Adipocyte (in vitro differentiated cells): ENCODE measurements at regions not wholly inside any gene's neighbourhood (a gene's known extent, or its start where the extent isn't known, plus 50 kb on each side); places are given as distances from the start of the nearest gene placed in this dataset.
"Not testable (repeated sequence)": the region's sequence is repeated elsewhere in the genome, so short reads cannot be mapped to it uniquely, and the experiment has no call there.

Experiments
- DNase-seq: peaks from one replicate; pipeline ENCODE4 v3.0.0-alpha.2; 2015; ENCODE audit warnings: low read depth
- H3K27me3 ChIP-seq: replicated peaks from 2 replicates; pipeline ENCODE4 v1.7.0; 2013; ENCODE audit warnings: mild to moderate bottlenecking, low read length, moderate library complexity; ENCODE audit not compliant: control insufficient read depth, insufficient read depth
- H3K36me3 ChIP-seq: 2 replicates; pipeline ENCODE4 v1.7.0; 2013; ENCODE audit warnings: low read length, mild to moderate bottlenecking, moderate library complexity; ENCODE audit not compliant: control insufficient read depth, insufficient read depth, severe bottlenecking
- H3K4me1 ChIP-seq: 2 replicates; pipeline ENCODE4 v1.7.0; 2013; ENCODE audit warnings: mild to moderate bottlenecking, low read length, moderate library complexity; ENCODE audit not compliant: control insufficient read depth, insufficient read depth
- H3K4me3 ChIP-seq: 2 replicates; pipeline ENCODE4 v1.7.0; 2013; ENCODE audit warnings: mild to moderate bottlenecking, low read length, moderate library complexity
- H3K9ac ChIP-seq: 2 replicates; pipeline ENCODE4 v1.7.0; 2013; ENCODE audit warnings: mild to moderate bottlenecking, low read length, moderate library complexity
- H3K9me3 ChIP-seq: 2 replicates; pipeline ENCODE4 v1.7.0; 2013; ENCODE audit warnings: mild to moderate bottlenecking, low read length, moderate library complexity; ENCODE audit not compliant: control insufficient read depth

DNA sequence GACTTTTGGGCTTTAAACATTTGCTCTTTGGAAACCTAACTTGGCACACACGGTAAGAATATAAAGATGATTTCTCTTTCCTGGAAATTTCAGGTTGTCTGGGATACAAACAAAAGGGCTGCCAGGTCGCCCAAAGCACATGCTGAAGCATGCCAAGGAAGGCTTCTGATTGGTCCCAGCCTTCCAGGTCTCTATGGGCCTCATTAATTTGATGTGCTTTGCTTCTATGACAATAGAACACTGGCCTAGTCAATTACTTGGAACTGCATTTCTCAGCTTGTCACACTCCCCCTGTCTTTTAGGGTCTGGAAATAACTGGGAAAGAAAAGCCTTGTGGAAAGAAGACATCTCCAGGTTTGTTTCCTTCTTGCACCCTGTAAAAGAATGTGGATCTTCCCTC, 228.9 kb downstream of the ADCYAP1 start:
- Histone ChIP-seq H3K27me3 (no peaks in the 10 kb centered on the region), H3K36me3 (no peaks in the 10 kb centered on the region), H3K4me3 (no peak overlapping the region), H3K9me3 (peaks cover 10% of the 10 kb centered on the region), H3K4me1 (no peaks in the 10 kb centered on the region), H3K9ac (no peak overlapping the region)
- no peak for DNase-seq

DNA sequence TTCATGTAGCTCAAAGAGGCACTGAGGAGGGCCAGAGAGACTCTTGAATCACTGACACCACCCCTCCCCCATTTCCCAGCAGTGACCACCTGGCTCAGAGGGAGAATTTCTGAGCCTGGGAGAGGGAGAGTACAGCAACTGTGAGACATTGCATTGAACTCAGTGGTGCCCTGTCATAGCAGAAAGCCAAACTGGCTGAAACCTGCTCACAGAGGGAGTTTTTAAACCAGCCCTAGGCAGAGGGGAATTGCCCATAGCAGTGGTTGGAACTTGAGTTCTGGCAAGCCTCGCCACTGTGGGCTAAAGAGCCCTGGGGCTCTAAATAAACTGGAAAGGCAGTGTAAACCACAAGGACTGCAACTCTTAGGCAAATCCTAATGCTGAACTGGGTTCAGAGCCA, 243.1 kb downstream of the ADCYAP1 start:
- Histone ChIP-seq H3K4me3 (no peak overlapping the region), H3K4me1 (no peaks in the 10 kb centered on the region), H3K27me3 (no peaks in the 10 kb centered on the region), H3K36me3 (no peaks in the 10 kb centered on the region), H3K9ac (no peak overlapping the region), H3K9me3 (peaks cover 13% of the 10 kb centered on the region)
- DNase-seq, result no peak

DNA sequence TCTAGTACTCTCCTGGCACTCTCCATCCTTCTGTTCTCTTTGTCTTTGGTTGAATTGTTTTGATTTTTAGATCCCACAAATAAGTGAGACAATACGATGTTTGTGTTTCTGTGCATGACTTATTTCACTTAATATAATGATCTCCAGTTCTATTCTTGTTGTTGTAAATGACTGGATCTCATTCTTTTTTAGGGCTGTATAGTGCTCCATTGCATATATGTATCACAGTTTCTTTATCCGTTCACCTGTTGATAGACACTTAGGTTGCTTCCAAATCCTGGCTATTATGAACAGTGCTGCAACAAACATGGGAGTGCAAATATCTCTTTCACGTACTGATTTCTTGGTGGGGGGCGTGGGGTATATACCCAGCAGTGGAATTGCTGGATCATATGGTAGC, 245.0 kb downstream of the ADCYAP1 start:
- DNase-seq, result no peak
- peaks cover 4% of the 10 kb centered on the region for H3K9me3 ChIP-seq
- no peak overlapping the region for H3K9ac ChIP-seq
- H3K4me1 ChIP-seq, result no peaks in the 10 kb centered on the region
- H3K36me3 ChIP-seq, result no peaks in the 10 kb centered on the region
- no peak overlapping the region for H3K4me3 ChIP-seq
- H3K27me3 ChIP-seq, result no peaks in the 10 kb centered on the region

DNA sequence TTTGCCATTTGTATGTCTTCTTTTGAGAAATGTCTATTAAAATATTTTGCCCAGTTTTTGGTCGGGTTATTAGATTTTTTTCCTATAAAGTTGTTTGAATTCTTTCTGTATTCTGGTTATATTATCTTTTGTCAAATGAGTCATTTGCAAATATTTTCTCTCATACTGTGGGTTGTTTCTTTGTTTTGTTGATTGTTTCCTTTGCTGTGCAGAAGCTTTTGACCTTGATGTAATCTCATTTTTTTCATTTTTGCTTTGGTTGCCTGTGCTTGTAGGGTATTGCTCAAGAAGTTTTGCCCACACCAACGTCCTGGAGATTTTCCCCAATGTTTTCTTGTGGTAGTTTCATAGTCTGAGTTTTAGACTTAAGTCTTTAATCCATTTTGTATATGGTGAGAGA, 245.7 kb downstream of the ADCYAP1 start:
- Histone ChIP-seq H3K4me1 (no peaks in the 10 kb centered on the region), H3K27me3 (no peaks in the 10 kb centered on the region)

DNA sequence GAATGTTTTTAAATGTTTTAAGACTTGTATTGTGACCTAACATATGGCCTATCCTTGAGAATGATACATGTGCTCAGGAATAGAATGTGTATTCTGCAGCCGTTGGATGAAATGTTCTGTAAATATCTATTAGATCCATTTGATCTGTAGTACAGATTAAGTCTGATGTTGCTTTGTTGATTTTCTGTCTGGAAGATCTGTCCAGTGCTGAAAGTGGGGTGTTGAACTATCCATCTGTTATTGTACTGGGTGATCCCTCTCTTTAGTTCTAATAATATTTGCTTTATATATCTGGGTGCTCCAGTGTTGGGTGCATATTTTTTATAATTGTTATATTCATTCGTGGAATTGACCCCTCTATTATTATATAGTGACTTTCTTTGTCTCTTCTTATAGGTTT, 248.3 kb downstream of the ADCYAP1 start:
- not testable (repeated sequence) for H3K4me3 ChIP-seq, H3K27me3 ChIP-seq, H3K9me3 ChIP-seq, H3K4me1 ChIP-seq, H3K9ac ChIP-seq, DNase-seq, H3K36me3 ChIP-seq

More for the DNA sequence above, 245.7 kb downstream of the ADCYAP1 start:
- Histone ChIP-seq H3K36me3 (no peaks in the 10 kb centered on the region), H3K9ac (no peak overlapping the region), H3K4me3 (no peak overlapping the region), H3K9me3 (peaks cover 4% of the 10 kb centered on the region)
- DNase-seq, result no peak

DNA sequence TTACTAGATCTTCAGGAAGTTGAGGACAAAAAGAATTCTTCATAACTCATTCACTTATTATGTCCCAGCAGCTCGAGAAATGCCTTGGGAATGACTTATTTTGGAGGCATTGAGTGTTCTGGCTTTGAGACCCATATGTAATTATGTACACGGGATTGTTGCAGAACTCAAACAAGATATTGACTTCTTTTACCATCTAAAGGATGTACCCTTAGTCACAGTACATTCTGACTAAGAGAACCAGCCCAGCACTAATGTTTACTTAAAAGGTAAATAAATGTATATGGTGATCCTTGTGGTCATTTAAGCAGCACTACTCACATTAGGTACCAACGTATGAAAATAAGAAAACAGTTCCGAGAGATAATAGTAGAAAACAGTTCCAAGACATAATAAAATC, 268.9 kb downstream of the ADCYAP1 start:
- peaks cover 20% of the 10 kb centered on the region for H3K9me3 ChIP-seq
- H3K4me1 ChIP-seq, result no peaks in the 10 kb centered on the region
- no peaks in the 10 kb centered on the region for H3K27me3 ChIP-seq
- DNase-seq, result no peak
- no peaks in the 10 kb centered on the region for H3K36me3 ChIP-seq
- no peak overlapping the region for H3K4me3 ChIP-seq
- H3K9ac ChIP-seq, result no peak overlapping the region

DNA sequence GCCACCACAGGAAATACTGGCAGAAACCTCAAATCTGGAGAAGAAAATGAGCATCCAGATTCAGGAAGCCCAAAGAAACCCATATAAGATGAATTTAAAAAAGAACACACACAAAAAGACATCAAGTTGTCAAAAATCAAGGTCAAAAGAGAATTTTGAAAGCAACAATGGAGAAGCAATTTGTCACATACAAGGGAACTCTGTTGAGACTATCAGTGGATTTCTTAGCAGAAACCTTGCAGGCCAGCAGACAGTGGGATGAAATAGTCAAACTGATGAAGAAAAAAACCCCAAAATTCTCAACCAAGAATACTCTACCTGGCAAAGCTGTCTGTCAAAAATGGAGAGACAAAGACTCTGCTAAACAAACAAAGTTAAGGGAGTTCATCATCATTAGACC, 272.6 kb downstream of the ADCYAP1 start:
- Histone ChIP-seq H3K27me3 (no peaks in the 10 kb centered on the region), H3K9me3 (peaks cover 20% of the 10 kb centered on the region), H3K4me1 (no peaks in the 10 kb centered on the region), H3K4me3 (no peak overlapping the region), H3K36me3 (no peaks in the 10 kb centered on the region), H3K9ac (no peak overlapping the region)
- DNase-seq, result no peak

DNA sequence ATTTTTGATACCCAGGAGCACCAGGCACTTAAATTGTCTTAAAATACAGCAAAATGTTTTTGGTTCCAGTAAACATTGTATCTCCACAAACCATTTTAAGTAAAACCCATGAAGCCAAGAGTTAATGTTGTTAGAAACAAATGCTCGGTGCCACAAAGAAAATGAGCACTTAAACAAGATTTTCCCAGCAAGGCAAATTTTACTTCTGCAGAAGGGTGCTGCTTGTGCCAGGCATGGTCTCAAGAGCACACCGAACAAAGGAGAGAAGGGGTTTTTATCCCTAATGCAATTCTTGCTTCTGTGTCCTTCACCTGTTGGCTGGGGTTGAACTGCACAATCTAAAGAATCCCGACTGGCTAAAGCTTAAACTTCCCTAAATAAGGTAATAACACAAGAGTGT, 286.7 kb downstream of the ADCYAP1 start:
- peaks cover 6% of the 10 kb centered on the region for H3K9me3 ChIP-seq
- H3K36me3 ChIP-seq, result no peaks in the 10 kb centered on the region
- no peak overlapping the region for H3K9ac ChIP-seq
- H3K4me1 ChIP-seq, result no peaks in the 10 kb centered on the region
- no peak overlapping the region for H3K4me3 ChIP-seq
- H3K27me3 ChIP-seq, result no peaks in the 10 kb centered on the region
- DNase-seq, result no peak

DNA sequence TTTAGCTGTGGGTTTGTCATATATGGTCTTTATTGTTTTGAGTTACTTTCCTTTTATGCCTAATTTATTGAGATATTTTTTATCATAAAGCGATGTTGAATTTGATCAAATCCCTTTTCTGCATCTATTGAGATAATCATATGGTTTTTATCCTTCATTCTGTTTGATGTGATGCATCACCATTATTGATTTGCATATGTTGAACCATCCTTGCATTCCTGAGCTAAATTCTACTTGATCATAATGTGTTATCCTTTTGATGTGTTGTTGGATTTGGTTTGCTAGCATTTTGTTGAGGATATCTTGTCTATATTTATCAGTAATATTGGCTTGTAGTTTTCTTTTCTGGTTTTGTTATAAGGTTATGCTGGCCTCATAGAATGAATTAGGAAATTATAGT, 308.5 kb downstream of the ADCYAP1 start:
- Histone ChIP-seq H3K9me3 (peaks cover 7% of the 10 kb centered on the region), H3K36me3 (no peaks in the 10 kb centered on the region), H3K9ac (no peak overlapping the region), H3K4me3 (no peak overlapping the region), H3K4me1 (no peaks in the 10 kb centered on the region), H3K27me3 (no peaks in the 10 kb centered on the region)
- DNase-seq, result no peak

DNA sequence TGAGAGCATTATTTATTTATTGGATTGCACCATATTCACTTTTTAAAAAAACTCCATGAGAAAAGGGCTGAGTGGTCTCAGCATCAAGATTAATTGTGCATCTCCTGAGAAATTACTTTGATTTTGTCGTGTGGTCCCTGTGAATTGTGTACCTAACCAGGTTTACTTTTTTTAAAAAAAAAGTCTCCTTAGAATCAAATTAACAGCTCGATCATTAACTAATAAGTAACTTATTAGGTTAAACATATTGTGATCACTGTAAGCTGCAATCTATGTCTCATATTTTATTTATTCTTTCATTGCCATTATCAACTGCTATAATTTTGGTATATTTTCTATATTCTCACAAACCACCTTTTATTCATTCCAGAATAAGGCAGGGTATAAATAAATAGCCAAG, 318.2 kb downstream of the ADCYAP1 start:
- no peaks in the 10 kb centered on the region for H3K27me3 ChIP-seq
- no peaks in the 10 kb centered on the region for H3K9me3 ChIP-seq
- no peak for DNase-seq
- no peaks in the 10 kb centered on the region for H3K4me1 ChIP-seq
- no peak overlapping the region for H3K9ac ChIP-seq
- no peaks in the 10 kb centered on the region for H3K36me3 ChIP-seq
- H3K4me3 ChIP-seq, result no peak overlapping the region

DNA sequence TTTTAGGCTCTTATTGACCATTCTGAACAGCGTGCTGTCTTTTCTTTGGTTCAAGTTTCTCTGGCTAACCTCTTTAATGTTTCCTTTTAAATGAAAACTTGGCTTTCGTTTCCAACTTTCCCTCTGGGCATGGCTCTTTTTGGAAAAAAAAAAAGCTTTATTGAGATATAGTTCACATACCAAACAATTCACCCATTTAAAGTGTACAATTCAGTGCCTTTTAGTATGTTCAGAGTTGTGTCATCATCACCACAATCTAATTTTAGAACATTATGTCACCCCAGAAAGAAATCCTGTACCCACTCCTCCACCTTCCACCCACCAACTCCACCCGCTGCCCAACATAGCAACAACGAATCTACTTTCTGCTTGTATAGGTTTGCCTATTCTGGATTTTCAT, 322.4 kb downstream of the ADCYAP1 start:
- no peaks in the 10 kb centered on the region for H3K27me3 ChIP-seq
- DNase-seq, result no peak
- H3K9me3 ChIP-seq, result peaks cover 7% of the 10 kb centered on the region
- no peak overlapping the region for H3K9ac ChIP-seq
- no peak overlapping the region for H3K4me3 ChIP-seq
- H3K36me3 ChIP-seq, result no peaks in the 10 kb centered on the region
- no peaks in the 10 kb centered on the region for H3K4me1 ChIP-seq

DNA sequence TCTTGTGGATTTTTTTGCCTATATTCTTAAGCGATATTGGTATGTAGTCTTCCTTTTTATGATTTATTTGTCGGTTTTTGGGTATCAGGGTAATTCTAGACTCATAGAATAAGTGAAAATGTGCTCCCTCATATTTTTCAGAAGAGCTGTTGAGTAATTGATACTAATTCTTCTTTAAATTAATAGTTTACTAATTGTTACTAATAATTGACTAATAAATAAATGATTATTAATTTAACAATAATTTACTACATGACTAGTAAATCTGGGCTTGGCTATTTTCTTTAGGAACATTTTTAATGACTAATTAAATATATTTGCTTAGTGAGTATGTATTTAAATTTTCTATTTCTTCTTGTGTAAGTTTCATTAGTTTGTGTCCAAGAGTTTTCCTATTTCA, 325.0 kb downstream of the ADCYAP1 start:
- H3K36me3 ChIP-seq, result no peaks in the 10 kb centered on the region

More for the DNA sequence above, 325.0 kb downstream of the ADCYAP1 start:
- Histone ChIP-seq H3K4me1 (no peaks in the 10 kb centered on the region), H3K4me3 (no peak overlapping the region), H3K9ac (no peak overlapping the region), H3K27me3 (no peaks in the 10 kb centered on the region), H3K9me3 (peaks cover 24% of the 10 kb centered on the region)
- no peak for DNase-seq
